Left renal cortex interstitium (tissue), 4 donors: ENCODE measurements at regions not wholly inside any gene's neighbourhood (a gene's known extent, or its start where the extent isn't known, plus 50 kb on each side); places are given as distances from the start of the nearest gene placed in this dataset.

Experiments used
- DNase-seq, 4 donors: peaks; one replicate each; pipeline ENCODE4 v3.0.0-alpha.2; 2013; ENCODE audit warnings: low read depth in 4 of 4, low spot score in 2 of 4, missing footprints in 1 of 4

DNA sequence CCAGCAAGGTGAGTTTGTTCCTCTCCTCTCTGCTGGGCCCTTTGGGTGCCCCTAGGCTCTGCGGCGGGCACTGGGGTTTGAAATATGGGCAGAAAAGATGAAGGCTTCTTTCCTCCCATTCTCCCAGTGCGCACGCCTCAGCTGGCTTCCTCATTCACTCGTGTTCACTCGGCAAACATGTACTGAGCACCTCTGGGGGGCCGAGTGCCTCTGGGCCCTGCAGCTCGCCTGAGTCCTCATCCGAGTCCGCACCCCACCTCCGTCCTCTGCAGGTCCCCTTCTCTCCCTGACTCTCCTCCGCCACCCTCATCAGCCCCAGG, 98.5 kb upstream of the RUNX3 start:
- DNase-seq = no peak

DNA sequence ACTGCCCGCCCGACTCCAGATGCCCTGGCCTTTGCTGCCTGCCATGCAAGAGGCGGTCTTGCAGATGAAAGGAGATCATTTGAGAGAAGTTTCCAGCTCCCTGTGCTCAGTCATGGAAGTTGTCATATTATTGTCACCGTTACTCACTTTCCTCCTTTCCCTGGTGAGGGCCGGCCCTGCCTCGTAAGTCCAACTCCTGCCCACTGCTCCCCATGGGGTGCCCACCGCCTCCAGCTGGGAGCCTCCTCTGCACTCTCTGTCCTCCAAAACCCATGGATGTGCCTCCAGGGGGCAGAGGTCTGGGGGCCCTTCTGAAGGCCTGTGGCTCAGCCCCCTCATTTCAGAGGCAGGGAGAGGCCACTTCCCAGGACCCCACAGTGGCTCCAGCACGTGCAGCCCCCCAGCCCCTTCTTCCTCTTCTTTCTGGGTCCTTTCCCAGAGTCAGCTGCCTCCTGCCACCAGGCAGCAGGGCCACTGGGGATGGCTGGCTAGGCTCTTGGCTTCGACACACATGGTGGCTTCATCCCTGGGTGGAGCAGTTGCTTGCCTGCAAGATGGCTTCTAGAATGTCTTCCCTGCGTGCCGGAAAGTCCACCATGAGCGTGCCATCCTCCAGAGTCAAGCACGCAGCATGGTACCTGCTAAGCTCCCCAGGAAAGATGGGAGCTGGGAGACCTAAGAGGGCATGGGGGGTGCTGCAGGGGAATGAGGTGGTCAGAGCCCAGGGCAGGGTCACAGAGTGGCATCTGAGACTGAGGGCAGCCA, 97.9 kb upstream of the RUNX3 start:
- no peak for DNase-seq

DNA sequence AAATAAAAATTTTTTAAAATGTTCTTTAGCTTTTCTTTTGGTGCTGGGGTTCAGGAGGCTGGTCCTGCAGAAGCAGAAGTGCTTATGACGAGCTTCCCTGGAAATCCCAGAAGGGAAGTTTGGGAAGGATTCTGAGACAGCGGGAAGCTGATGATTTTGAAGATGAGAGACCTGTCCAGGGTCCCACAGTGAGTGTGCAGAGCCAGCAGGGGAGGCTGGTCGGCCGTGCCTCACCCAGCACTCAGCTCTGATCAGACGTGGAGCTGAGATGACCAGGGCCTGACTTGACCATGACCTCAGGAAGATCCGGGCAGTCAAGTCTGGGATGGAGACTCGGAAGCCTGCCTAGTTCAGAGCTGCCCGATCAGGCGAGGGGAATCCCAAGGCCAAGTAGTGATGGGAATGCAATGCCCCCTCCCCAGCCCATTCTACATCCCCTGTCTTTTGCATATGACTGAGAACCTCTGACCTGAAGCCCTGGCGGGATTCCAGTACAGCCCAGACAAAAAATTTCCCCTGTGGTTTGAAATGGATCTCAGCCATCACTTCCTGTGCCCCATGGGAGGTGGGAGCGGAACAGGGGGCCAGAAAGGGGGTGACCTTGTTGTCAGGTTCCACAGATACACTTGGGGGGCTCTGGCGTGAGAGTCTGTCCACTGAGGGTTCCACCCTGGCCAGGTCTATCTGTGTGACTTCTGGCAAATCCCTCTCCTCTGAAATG, 96.8 kb upstream of the RUNX3 start:
- DNase-seq = no peak

DNA sequence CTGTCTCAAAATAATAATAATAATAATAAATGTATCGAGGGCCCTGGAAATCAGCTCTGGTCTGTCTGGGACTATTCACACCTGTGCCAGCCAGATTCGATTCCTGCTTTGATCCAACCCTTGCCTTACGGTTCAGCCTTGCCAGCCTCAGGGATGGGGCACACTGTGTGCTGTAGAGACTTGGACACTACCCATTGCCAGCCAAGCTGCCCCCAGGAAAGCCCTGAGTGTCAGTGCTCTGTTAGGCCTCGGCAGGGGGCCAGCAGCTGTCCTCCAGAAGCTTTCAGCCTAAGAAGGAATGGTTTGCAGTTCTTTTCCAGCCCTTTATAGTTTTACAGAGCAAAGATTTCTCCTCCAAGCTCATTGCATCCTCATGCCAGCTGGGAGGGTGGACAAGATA, 96.2 kb upstream of the RUNX3 start:
- DNase-seq = no peak

DNA sequence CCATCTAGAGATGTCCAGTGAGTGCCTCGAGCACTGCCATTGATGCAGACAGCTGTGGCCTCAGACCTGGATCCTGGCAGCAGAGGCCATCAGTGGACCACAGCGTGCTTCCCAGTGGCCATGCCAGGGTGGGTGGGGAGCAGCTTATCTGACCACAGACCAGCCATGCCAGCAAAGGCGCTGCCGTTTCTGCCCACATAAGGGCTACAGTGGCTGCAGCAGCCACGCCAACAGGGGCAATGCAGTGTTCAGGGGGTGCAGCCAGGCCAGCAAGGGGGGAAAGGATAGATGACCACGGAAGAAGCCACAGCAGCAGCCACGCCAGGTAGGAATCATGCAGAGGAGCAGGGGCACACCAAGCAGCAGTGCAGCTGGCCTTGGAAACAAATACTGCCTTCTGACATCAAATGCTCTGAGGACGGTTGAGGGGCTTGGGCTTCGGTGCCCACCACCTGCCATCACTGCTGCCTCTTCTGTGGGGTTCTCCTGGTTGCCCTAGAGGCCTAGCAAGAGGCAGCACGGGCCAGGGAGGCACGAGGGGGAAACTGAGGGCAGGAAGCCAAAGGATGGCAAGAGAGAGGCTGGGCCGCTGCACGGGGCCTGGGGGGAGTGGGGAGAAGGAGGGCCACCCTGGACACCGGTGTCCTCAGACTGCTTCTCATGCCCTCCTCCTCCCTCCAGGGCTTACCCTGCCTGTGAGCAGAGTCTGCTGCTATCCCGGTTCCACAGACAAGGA, 94.7 kb upstream of the RUNX3 start:
- DNase-seq = no peak

DNA sequence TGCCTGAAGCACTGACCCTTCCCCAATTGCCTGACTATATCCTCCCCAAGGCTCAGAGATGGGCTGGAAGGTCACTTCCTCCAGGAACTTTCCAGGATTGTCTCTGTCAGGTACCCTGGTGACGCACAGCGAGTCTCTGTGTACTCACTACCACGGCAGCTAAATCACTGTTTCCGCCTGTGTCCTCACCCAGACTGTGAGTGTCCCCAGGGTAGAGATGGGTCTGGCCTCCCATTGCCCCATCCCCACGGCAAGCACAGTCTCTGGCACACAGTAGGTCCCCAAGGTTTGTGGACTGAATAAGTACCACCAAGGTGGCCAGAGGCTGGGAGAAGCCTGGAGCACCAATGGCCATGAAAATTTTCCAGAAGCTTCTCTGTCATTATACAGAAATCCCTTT, 93.8 kb upstream of the RUNX3 start:
- DNase-seq = no peak

DNA sequence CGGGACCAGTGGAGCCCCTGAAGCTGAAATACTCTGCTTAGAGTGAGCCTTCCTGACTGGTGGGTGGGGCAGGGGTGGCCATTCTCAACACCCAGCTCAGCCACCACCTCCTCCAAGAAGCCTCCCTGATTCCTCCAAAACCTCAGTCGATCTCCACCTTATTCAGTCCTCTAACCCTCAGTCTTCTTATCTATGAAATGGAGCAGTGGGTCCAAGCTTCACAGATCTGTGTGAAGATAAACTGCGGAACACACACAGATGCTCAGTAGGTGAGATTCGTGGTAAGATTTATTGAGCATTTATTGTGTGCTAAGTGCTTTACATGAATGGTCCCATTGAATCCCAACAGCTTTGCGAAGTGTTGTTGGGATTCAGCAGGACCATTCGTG, 93.1 kb upstream of the RUNX3 start:
- no peak for DNase-seq

DNA sequence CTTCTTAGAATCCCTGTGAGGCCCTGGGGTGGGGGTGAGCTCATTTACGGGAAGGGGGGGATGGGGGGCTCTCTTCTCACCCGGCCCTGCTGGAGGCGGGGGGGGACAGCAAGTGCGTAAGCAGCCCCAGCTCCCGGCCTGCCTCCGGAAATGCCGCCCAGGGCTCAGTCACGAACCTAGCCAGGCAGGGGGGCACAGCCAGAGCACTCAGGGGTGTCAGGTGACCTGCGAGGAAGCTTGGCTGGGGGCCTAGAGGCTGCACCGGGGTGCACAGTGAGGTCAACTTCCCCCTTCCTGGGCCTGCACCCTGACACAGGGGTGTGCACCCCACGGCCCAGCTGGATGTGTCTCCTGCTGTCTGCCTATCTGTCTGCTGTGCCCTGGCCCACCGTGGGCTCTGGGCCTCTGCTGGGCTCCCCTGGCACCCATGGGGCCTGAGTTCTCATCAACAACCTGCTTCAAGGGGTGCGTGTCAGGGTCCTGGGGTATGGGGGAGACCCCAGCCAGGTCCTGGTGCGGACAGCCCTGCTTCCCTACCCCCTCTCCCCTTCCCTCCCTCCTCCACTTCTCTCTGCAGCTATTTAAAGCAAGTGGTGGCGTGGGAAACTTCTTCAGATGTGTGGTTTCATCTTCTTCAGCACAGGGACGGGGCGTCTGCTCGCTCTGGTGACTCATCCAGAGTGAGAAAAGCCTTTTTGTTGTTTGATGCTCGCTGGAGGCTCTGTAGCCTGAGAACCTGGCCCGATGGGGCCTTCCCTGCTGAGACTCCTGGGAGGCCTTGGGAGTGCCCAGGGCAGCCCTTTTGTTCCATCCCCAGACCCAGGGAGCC, 92.5 kb upstream of the RUNX3 start:
- DNase-seq = no peak

DNA sequence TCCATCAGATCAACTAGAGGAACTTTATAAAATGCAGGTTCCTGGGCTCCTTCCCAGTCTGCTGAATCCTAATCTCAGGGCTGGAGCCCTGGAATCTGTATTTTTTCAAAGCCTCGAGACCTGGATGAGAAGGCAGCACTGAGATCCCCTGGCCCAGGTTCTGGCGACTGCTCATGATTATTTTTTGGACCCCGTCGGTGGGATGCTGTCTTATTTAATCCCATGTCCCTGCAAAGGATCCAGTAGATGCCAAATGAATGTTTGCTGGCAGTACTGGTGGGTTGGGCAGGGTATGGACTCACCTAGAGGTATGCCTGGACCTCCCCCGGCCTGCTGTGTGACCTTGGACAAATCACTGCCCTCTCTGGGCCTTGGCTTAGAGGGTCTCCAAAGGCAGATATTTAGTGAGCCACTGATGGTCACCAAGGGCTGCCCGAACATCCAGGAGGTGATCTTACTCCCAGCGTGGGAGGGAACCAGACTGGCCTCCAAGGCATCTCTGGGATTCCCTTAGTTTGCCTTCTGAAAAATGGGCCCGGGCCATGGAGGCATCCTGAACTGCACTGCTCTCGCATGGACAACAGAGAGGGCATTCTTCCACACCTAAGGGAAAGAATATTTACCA, 91.6 kb upstream of the RUNX3 start:
- DNase-seq = no peak

DNA sequence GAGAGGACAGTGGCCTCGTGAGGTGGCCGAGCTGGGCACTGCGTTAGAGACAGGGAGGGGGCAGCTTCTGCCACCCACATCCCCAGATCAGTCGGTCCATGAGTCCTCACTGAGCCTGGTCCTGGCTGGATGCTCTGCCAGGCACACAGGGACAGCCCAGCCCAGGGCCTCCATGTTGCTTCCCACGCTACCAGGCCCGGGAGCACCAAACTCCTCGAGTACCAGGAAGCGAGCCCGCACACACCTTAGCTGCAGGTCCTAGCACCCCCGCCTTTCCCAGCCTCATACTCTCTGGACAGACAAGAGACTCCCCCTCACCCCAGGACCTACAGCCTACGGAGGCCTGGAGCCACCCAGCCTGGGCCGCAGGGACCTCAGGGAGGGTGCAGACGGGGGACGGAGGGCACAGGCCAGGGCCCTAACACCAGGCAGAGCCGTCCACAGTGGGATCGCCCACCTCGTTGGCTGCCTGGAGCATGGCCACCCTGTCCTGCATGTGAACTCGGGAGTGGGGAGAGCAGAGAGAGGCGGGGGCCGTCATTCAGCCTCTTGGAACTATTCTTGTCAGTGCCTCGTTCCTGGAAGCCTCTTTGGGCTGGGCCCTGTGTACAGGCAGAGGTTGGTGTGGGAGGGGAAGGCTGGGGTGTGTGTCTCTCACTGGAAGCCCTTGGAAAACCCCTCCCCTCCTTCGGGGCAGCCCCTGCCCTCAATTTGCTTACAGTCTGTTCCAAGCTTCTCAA, 90.9 kb upstream of the RUNX3 start:
- no peak for DNase-seq

DNA sequence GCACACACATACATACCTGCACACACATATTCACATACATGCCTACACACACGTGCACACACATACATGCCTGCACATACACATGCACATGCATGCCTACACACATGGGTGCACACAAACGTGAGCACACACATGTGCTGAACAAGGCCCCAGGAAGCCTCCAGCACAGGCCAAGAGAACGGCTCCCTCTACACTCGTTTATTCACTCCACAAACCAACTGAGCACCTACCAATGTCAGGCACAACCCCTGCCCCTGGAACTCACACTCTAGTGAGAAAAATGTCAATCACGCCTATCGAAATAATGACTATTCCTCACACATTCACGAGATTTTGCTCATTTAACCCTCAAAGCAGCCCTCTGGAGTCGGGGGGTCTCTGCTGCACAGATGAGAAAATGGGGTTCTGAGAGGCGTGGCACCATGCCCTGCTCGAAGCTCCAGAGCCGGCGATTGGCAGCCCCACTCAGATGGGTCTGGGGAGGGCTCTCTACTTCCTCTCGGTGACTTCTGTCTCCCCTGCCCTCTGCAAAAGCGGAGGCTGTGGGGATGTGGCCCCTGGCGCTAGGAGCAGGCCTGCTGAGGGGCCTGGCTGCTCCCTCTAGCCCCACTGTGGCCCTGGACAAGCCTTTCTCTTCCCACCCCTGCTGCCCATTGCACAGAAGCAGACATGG, 90.2 kb upstream of the RUNX3 start:
- no peak for DNase-seq

DNA sequence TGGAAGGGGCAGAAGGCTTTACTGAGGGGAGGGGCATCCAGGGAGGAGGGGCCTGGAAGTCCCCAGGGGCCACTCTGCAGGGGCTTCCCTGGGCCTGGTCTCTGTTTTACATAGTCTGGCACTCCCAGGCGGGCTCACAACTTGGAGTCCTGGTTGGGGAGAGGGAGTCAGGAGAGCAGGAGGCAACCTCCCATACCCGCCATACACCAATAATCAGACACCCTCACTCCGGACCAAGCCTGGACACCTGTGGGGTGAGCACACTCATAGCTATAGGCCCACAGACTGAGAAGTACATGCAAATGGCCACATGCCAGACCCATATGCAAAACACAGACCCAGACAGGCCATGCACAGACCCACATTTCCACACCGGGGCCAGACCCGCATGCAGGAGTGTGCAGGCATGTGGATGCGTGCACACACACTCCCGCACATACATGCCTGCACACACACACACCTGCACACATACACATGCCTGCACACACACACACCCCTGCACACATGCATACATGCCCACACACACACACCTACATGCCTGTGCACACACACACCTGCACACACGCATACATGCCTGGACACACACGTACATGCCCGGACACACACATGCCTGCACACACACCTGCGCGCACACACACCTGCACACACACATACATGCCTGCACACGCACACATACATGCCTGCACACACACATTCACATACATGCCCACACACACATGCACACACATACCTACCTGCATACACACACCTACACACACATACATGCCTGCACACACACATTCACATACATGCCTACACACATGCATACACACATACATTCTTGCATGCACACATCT, 89.5 kb upstream of the RUNX3 start:
- no peak for DNase-seq

DNA sequence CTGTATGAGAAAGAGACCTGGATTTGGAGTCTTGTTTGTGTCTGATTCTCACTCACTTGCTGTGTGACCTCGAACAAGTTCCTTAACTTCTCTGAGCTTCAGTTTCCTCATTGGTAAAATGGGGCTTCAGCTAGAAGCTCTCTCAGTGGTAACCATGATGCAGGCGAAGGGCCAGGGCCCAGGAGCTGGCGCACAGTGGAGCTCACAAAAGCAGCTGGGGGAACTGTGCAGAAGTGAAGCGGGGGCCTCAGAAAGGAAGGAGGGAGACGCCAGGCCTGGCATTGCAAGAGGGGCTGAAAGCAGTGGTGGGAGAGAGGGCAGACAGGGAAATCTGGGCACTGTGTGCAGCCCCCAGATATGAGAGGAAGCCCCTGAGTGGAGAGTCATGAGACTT, 88.9 kb upstream of the RUNX3 start:
- DNase-seq = no peak

DNA sequence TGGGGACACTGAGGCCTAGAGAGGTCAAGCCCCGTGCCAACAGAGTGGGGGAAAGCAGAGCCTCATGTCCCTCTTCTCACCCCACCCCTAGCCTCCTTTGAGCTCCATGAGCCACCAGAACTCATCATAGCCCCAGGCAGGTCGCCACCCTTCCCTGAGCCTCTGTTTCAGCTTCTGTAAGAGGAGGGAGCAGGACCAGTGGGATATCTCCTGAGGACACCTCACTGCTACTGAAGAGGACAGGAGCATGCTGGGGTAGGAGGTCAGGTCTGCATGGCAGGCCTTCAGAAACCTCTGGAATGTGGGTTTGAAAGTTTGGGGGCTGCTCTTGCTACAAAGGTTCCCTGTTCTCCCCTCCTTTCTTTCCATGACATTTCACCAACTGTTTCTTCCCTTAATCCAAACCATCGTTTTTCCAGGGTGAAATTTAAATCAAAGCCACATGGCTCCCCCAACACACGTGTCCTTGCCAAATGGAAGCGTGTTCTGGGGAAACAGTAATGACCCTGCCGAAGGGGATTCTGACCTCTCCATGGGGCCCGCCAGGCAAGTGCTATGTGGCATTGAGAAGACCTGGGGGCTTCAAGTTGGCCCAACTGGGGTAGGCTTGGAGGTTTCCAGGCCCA, 88.1 kb upstream of the RUNX3 start:
- DNase-seq = no peak

DNA sequence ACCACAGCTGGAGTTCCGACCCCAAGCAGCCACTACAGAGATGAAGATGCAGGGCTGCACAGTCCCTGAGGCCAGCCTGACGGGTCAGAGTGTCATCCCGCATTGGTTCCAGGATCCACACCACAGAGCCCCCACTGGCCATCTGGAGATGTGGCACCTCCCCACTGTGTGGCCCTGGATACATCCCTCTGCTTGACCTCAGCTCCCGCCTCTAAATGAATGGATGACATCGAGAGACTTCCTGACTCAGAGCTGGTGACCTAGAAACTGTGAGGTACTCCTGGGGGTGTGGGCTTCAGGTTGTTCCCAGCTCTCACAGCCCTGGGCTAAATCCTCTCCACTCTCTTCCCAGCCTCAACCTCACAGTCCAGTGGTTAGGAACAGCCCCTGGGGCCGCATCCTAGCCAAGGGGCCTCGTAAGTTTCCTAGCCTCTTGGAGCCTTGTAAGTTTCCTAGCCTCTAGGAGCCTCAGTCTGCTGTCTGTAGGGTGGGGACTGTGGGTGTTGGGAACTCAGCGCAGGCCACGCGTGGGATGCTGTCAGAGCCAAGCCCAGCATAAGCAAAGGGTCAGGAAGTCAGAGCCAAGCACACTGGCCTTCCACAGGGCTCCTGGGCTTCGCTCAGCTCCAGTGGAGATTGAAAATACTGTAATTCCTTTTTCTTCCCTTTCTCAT, 87.5 kb upstream of the RUNX3 start:
- DNase-seq = no peak

DNA sequence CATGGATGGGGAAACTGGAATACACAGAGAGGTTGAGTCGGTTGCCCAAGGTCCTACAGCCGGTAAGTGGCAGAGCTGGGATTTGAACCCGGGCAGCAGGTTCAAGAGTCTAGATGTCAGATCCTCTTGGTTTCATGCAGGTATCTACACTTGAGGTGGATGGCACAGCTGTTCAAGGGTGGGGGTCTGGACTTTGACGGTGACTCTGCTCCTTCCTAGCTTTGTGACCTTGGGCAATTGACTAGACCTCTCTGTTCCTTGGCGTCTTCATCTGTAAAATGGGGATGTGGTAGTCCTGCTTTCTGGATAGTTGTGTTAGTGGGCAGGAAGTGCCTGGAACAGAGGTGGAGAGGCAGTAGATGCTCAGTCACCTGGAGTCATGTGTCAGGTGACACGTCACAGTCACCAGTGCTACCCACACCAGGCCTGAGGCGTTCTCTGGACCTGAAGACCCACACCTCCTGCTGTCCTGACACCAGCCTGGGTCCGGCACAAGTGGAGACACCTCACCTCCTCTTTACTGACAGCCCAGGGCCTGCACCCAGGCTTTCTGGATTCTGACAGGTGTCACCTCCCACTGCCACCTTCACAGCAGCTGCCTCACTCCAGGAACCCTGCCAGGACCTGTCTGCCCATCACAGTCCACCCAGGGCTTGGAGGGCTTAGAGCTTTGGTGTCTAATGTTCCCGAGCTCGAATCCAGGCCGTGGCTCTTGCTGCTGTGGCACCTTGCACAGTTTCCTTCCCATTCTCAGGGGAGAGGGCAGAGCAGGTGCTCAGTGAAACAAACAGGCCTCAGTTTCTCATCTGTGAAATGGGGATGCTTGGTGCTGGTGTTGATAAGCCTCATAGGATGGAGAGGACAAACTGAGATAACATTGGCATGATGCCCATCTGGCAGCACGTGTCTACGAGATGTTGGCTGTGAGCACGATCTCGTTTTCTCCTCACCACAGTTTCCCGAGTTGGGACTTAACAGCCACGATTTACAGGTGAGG, 83.2 kb upstream of the RUNX3 start:
- DNase-seq = no peak
